HG03039 (cell line): ENCODE measurements at regions not wholly inside any gene's neighbourhood (a gene's known extent, or its start where the extent isn't known, plus 50 kb on each side); places are given as distances from the start of the nearest gene placed in this dataset.
"Not testable (repeated sequence)": the region's sequence is repeated elsewhere in the genome, so short reads cannot be mapped to it uniquely, and the experiment has no call there.

ENCODE experiments used
- ATAC-seq: cut with Tn5 transposase; IDR thresholded peaks from one replicate; pipeline ENCODE4 v1.9.1; 2021; ENCODE audit warnings: mild to moderate bottlenecking, moderate library complexity; ENCODE audit not compliant: unreplicated experiment

DNA sequence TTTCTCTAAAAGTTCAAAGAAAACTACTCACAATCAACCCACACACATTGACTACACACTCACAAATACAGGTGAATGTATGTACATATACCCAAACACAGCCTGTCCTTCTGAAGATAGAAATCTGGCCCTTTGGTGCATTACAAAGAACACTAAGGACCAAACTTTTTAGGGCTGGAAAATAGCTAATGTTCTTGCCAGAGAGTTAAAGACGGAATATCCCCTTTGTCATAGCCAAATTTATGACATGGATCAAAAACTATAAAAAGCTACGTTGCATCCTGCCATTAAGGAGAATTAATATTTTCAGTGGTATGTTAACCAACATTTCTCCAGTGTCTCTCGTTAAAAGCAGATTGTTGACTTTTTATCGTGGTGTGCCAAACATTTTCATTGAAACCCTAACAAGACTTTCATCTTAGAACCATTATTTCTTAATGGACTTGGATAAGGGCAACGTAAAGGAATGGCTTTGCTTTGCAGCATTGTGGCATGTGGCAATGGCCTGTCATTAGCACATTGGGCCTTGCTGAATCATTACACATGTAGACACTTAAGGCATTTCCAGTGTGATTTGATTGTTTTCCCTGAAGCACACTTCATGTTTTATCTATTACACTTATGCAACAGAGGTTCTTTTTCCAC lies 150.9 kb upstream of the MEOX2 start:
- ATAC-seq, result no peak

DNA sequence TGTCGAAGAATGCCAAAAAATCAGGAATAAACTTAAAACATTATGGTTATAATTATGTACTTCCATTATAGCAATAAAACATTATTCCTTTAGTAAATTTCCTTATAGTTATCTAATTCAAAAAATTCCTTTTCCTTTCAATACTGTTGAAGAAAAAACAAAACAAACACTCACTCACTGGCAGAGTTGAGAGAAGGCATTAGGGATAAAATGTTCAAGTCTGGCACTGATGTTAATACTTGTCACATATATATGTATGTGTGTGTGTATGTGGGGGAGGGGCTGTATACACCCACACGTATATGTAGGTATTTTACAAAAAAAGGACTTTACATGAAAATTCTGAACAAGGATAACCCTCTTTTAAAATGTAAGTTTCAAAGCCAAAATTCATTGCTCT lies 150.2 kb upstream of the MEOX2 start:
- no peak for ATAC-seq

DNA sequence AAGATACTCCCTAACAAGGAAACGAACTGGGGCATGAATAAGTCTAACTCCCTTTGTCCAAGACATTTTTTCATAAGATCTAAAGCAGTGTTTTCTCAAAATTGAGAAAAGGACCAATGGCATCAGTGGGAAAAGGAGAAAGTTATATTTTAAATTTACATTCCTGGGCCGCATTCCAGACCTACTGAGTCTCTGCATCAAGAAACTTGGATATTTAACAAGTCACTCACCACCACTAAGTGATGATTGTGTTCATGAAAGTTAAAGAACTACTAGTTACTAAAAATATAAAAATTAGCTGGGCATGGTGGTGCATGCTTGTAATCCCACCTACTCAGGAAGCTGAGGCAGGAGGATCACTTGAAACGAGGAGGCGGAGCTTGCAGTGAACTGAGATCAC lies 149.6 kb upstream of the MEOX2 start:
- ATAC-seq, result no peak

DNA sequence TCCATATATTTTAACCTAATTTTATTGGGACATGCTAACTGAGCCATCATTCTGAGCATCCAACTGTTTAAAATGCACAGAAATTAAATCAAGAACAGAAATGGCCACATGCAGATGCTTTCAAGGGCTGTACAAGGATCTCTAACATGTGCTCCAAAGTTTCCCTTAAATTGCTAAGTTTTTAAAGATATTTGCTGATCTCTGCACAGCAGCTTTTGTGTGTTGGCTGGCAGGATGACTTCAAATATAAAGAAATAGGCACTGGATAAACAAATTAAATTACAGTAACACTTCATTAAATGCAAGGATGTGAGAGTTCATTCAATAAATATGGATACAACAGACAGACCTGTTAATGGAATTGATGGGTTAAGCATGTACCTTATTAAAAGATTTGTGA lies 148.0 kb upstream of the MEOX2 start:
- no peak for ATAC-seq

DNA sequence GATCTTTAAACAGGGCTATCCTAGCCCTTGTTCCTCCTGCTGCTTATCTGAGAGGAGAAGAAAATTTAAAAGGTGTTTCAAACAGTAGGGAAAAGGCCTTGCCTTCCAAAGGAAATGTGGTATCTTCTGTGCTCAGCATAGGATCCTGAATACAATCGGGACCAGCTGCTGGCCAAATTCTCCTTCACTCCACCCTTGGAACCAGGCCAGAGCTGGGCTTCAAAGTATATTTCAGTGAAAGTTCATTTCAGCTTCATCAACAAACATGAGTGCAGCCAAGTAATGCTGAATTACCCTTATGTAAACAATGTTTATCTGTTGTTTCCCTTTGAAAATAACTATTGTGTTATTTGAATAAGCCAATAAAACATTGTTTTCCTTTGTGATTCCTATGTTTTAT lies 146.5 kb upstream of the MEOX2 start:
- ATAC-seq, result no peak

DNA sequence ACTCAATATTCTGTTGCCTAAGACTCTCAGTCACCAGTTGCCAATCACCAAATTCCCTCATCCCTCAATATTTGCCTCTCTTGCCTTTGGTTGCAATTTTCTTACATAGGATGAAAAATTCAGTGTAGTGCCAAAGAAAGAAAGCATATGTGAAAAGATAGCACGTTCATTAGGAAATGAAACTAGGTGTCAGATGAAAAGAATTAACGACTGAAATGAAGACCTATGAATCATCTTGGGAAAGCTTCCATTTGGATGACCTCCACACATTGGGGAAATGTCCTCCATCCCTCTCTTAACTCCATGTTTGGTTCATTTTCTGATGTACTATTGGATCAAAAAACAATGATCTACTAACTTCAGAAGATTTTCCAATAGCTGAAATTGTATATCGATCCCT lies 145.1 kb upstream of the MEOX2 start:
- no peak for ATAC-seq

DNA sequence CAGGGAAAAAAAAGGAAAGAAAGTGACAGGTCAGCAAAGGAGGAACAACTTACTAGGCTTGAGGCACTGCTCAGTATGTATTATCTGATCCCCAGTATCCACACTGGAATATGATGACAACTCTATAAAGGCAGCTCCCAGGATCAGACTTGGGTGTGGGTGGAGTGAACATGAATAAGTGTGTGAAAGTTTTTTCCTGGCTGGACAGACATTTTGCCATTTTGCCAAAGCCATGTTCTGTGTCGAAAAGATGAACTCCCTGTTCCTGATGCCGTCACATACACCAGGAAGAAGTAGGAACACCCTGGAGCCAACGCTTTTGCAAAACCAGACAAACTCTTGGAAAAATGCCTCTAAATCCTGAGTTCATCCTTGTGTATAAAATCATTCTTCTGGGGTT lies 143.2 kb upstream of the MEOX2 start:
- ATAC-seq, result no peak

DNA sequence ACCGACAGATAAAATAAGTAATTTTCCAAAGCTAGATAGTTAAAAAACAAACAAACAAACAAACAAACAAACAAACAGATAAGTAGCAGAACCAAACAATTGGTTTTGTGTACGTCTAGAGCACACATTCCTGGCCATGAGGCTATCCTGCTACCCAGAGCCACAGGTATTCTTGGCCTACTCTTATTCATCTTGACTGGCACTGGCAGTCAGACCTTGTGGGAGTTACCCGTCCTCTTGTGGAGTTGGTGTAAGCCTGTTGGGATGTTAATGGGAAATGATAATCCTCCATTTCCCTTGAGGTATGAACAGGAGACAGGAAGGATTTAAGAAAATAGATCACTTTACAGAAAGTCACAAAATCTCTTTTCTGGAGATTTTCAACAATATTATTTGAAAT lies 142.4 kb upstream of the MEOX2 start:
- ATAC-seq, result no peak

DNA sequence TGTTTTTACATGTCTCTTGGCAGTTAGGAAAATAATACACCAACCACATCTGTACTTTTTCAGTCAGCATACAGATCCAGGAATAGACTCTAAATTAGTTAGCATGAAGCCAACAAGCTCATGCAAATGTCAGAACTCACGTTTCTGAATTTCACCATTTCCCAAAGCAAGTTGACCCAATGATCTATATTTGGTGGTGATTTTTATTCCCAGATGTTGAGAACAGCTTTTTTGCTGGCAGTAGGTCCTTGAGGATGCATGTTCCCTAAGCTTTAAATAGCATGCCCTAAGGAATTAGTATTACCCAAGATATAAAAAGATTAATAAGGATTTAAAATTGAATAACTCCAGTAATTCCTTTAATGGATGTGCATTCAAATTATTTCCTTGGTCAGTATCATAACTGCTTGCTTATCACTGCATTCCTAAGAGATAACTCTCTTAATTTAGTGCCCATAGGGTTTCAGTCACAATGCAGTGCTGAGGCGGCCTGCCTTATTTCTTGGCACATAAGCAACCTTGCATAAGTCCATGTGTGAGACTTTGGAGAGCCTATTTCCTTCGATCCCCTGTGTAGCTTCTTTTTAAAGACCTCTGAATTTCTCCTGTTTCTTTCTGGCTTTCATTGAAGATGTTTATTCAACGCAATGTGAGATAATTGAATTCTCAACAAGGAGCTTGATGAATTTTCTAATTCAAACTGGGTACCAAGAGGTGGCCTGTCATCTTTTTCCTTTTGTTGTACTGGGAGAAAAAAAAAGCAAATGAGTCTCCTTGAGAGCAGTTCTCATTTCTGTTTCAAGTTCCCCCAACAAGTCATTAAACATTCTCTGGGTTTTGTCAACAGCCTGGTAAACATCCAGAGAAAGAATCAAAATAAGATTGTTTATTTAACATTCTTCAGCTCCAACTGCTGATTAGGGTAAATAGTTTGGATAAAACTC lies 135.3 kb upstream of the MEOX2 start:
- no peak for ATAC-seq

DNA sequence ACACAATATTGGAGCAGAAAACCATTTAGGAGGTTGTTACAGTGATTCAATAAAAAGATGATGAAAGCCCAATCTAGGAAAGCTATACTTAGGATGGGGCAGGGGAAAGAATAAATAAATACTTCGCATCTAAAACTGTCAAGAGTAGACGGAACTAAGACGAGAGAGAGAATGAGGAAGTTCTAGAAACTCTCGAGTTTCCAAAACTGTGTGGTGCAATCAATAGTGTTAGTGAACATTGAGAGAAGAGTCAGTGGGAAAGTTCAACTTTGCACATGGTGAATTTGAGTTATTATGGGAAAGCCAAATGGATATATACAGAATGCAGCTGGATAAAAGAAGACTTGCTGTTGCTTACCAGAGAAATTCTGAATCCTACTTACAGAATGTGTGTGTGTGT lies 133.8 kb upstream of the MEOX2 start:
- no peak for ATAC-seq

DNA sequence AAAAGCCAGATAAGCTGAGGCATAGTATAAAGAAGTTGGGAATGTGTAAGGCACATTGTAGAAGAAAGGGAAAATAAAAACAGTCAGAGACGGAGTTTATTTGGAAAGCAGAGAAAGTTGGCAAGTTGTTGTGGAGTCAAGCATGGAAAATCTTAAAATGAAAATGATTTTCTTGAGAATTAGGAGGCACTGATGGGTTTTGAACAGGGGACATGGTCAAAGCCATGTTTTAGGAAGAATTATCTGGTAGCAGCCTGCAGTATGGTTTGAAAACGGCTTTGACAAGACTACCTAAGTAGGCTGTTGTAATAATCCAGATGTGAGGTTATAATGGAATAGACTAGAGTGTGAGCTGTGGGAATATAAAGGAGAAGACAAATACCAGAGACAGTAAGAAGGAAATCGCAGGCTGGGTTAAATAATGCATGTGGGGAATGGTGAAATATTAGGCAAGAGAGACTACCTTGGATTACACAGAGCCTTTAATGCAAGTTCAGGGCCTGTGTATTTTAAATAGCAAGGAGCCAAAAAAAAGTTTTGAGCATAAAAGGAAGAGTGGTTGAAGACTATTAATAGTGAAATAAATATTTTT lies 130.4 kb upstream of the MEOX2 start:
- no peak for ATAC-seq

DNA sequence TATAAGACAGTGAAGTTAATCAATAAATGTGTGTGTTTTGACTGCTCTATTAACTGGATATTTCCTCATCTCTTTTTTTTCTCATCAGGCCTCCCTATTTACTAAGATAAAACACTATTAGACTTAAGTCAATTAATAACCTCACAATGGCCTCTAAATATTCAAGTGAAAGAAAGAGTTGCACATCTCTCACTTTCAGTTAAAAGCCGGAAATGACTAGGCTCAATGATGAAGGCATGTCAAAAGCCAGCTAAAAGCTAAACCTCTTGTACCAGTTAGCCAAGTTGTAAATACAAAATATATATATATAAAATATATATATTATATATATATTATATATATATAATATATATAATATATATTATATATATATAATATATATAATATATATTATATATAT lies 127.0 kb upstream of the MEOX2 start:
- no peak for ATAC-seq

DNA sequence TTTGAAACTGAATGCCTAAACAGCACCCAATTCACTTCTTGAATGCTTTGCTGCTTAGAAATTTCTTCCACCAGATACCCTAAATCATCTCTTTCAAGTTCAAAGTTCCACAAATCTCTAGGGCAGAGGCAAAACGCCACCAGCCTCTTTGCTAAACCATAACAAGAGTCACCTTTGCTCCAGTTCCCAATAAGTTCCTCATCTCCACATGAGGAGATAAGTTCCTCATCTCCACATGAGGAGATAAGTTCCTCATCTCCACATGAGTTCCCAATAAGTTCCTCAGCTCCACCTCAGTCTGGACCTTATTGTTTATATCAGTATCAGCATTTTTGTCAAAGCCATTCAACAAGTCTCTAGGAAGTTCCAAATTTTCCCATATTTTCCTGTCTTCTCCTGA lies 123.9 kb upstream of the MEOX2 start:
- ATAC-seq, result not testable (repeated sequence)

DNA sequence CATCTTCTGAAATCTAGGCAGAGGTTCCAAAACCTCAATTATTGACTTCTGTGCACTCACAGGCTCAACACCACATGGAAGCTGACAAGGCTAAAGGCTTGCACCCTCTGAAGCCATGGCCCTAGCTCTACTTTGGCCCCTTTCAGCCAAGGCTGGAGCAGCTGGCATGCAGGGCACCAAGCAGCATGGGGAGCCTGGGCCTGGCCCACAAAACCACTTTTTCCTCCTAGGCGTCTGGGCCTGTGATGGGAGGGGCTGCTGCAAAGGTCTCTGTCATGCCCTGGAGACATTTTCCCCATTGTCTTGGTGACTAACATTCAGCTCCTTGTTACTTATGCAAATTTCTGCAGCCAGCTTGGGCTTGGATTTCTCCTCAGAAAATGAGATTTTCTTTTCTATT lies 123.5 kb upstream of the MEOX2 start:
- ATAC-seq, result not testable (repeated sequence)

DNA sequence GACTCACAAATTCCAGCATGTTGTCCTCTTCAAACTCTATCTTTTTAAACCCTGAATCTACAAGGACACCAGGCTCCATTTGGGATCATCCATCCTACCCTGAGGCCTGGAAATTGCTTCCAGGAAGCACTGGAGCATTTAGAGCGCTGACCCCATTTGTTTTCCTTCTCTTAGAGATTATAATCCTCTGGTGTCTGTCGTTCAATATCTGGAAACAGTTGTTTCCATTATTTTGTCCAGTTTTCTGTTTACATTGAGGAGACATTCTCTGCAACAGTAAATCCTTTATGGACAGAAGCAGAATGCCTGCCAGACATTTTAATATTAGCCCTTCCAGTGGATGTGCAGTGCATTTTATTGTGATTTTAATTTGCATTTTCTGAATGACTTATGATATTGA lies 119.4 kb upstream of the MEOX2 start:
- no peak for ATAC-seq

DNA sequence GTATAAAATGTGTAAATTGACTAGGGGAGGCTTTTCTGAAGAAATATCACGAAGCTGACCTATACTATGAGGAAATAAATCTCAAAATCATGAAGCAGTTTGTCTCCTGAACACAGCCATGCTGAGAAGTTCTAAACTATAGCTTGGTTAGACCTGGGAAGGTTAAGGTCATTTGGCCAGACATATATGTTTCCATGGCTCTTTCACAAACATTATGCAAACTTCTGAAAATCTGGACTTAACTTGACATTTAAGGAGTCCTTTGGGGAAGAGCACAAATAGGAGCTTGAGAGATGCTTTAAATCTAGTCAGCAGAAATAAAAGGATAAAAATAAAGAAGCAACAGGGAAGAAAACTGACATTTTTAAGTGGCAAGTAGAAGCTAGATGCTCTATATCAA lies 115.9 kb upstream of the MEOX2 start:
- no peak for ATAC-seq

DNA sequence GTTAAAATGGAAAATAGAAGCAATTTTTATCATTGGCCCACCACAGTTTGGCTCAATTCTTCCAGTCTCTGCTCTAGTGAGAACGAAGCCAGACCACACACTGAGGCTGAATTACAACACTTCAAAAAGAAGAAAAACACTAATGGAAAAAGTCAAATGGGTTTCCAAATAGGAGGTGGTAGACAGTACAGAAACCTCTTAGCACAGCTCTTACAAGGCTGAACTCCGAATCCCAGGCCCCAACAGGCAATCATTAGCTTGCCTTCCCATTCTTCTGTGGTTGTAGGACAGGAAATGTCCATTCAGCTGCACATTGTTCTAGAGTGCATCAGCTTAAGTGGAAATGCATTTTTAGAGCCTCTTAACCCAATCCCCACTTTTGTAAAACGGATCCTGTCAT lies 115.1 kb upstream of the MEOX2 start:
- no peak for ATAC-seq

DNA sequence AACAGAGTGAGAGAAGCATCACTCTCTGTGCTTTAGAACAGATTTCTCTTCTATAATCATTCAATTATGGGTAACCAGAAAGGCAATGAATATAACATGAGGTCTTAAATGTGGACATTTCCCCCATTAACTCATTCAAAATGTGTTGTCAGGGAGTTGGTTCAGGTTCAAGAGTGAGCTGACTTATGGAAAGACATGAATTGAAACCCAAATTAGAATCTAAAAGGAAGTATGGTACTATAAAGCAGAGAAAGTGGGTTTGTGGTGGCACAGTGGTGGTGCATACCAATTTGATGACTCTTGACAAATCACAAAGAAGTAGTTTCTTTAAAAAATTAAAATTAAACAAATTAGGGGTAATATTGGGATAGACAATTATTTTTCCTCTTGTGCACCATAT lies 114.6 kb upstream of the MEOX2 start:
- no peak for ATAC-seq

DNA sequence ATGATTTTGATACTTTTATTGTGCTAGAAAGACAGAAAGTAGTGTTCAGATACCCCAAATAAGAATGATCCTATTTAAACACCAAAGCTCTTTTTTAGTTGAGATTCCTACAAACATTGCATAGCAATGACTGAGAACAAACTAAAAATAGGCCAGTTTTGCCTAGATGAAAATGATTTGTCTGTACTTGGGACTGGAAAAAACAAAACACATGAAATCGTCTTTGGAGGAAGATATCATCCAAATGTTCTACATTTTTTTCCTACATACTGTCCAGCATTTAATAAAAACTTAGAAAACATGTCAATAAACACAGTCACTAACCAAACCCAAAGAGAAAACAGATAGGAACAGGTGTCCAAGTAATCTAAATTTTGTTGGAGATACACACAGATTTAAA lies 111.6 kb upstream of the MEOX2 start:
- ATAC-seq, result no peak

DNA sequence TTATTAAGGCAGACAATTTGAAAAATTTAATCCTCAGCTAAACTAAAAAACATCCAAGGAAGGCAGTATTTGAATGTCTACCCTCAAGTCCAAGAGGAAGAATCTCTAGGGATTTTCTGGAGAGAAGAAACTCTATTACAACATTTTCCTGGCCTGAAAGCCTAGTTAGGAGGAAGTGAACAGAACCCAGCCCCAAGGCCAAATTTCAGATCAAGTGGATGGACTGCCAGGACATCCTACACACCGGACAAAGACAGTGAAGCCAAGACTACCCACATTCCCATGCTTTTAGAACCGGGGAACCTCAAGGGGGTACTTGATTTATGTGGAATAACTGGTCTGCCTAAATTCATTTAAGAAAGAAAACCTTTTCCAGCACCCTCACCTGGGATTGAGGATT lies 108.9 kb upstream of the MEOX2 start:
- ATAC-seq, result no peak

DNA sequence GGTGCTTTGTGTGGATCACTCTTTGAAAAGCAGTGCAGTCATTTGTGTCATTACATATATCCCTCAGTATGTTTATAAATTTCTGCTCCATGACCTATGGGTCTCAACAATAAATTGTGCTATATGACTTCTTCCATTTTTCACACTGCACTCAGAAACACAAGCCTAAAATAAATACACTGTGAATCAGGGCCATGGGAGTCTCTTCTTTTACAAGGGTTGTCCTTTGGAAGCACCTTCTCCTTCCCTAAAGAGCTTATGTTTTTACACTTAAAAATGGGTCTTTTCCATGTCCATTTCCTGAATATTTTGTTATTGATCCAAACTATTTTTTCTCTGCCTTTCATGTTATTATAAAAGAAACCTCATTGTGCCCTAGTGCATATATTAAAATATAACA lies 108.3 kb upstream of the MEOX2 start:
- no peak for ATAC-seq

DNA sequence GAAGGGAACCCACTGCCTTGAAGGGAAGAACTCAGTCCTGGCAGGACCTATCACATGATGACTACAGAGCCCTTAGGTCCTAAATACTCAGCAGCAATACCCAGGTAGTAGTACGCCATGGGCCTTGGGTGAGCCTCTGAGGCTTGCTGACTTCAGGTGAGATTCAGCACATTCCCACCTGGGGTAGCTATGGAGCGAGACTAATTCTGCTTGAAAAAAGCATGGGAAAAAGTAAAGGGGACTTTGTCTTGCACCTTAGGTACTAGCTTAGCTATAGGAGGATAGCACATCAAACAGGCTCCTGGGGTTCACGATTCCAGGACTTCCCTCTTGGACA lies 98.2 kb upstream of the MEOX2 start:
- ATAC-seq, result no peak
